ENCODE measurements at regions not wholly inside any gene's neighbourhood (a gene's known extent, or its start where the extent isn't known, plus 50 kb on each side); places are given as distances from the start of the nearest gene placed in this dataset.

- no peaks in the 10 kb centered on the region for H3K36me3 ChIP-seq
- no peak overlapping the region for H3K27ac ChIP-seq
- no peaks in the 10 kb centered on the region for H3K27me3 ChIP-seq
- H3K4me3 ChIP-seq = no peak overlapping the region
- H3K9me3 ChIP-seq = no peaks in the 10 kb centered on the region
- H3K4me1 ChIP-seq = no peaks in the 10 kb centered on the region
- DNase-seq (ENCODE audit: low spot score) = no peak
- TF ChIP-seq CTCF (IDR thresholded peaks at IDR 0.05) = no peak
These were observed 513.8 kb upstream of the POU3F3 start for GRCh38 chr2:104340162-104340561.

GRCh38 chr2:104340879-104341828, 512.8 kb upstream of the POU3F3 start:
- no peaks in the 10 kb centered on the region for H3K4me1 ChIP-seq
- no peaks in the 10 kb centered on the region for H3K36me3 ChIP-seq
- H3K27me3 ChIP-seq = no peaks in the 10 kb centered on the region
- H3K27ac ChIP-seq = no peak overlapping the region
- H3K9me3 ChIP-seq = no peaks in the 10 kb centered on the region
- no peak for DNase-seq (ENCODE audit: low spot score)
- H3K4me3 ChIP-seq = no peak overlapping the region
- no peak for TF ChIP-seq CTCF (IDR thresholded peaks at IDR 0.05)

- H3K9me3 ChIP-seq = no peaks in the 10 kb centered on the region
- H3K36me3 ChIP-seq = no peaks in the 10 kb centered on the region
- TF ChIP-seq CTCF (IDR thresholded peaks at IDR 0.05) = no peak
- no peak overlapping the region for H3K27ac ChIP-seq
- H3K27me3 ChIP-seq = no peaks in the 10 kb centered on the region
- H3K4me1 ChIP-seq = no peaks in the 10 kb centered on the region
- H3K4me3 ChIP-seq = no peak overlapping the region
- DNase-seq (ENCODE audit: low spot score) = no peak
These were observed 509.6 kb upstream of the POU3F3 start for GRCh38 chr2:104344306-104344705.

GRCh38 chr2:104344985-104345384, 508.9 kb upstream of the POU3F3 start:
- no peaks in the 10 kb centered on the region for H3K9me3 ChIP-seq
- H3K27me3 ChIP-seq = no peaks in the 10 kb centered on the region
- H3K4me3 ChIP-seq = no peak overlapping the region
- H3K27ac ChIP-seq = no peak overlapping the region
- TF ChIP-seq CTCF (IDR thresholded peaks at IDR 0.05) = no peak
- H3K4me1 ChIP-seq = no peaks in the 10 kb centered on the region
- no peaks in the 10 kb centered on the region for H3K36me3 ChIP-seq
- no peak for DNase-seq (ENCODE audit: low spot score)

- H3K27ac ChIP-seq = no peak overlapping the region
- H3K4me3 ChIP-seq = no peak overlapping the region
- H3K27me3 ChIP-seq = no peaks in the 10 kb centered on the region
- no peaks in the 10 kb centered on the region for H3K9me3 ChIP-seq
- no peak for DNase-seq (ENCODE audit: low spot score)
- no peaks in the 10 kb centered on the region for H3K4me1 ChIP-seq
- no peaks in the 10 kb centered on the region for H3K36me3 ChIP-seq
- no peak for TF ChIP-seq CTCF (IDR thresholded peaks at IDR 0.05)
These were observed 495.8 kb upstream of the POU3F3 start for GRCh38 chr2:104358122-104358521.
